ENCODE measurements at regions not wholly inside any gene's neighbourhood (a gene's known extent, or its start where the extent isn't known, plus 50 kb on each side); places are given as distances from the start of the nearest gene placed in this dataset.

GRCh38 chr4:179415847-179416223 is 1973.6 kb upstream of the AGA start:
- ATAC-seq (no peak), DNase-seq (no peak)
- WGBS, 4 donors, result 62 to 67% (median 64%) methylated on average over 1 of the region's 1 CpG
- Histone ChIP-seq H3K27me3 (no peaks in the 10 kb centered on the region), H3K4me1 (no peaks in the 10 kb centered on the region), H3K36me3 (no peaks in the 10 kb centered on the region), H3K27ac (no peak overlapping the region), H3K9me3 (peaks cover 0 to 4% (median 0%) of the 10 kb centered on the region in 12 donors), H3K4me3 (no peak overlapping the region)
- intact Hi-C loops (cut with DNase I), result no loop called here
- TF ChIP-seq CTCF (IDR thresholded peaks at IDR 0.05) (no peak), POLR2A (IDR thresholded peaks at IDR 0.05) (no peak)

GRCh38 chr4:179417357-179417756 is 1975.1 kb upstream of the AGA start:
- DNase-seq (no peak), ATAC-seq (no peak)
- intact Hi-C loops (cut with DNase I), result no loop called here
- H3K27me3 ChIP-seq, result no peaks in the 10 kb centered on the region
- H3K4me1 ChIP-seq, result no peaks in the 10 kb centered on the region
- H3K36me3 ChIP-seq, result no peaks in the 10 kb centered on the region
- WGBS, 4 donors, result 38 to 55% (median 41%) methylated on average over 2 of the region's 2 CpGs
- H3K4me3 ChIP-seq, result no peak overlapping the region
- H3K9me3 ChIP-seq, result no peaks in the 10 kb centered on the region
- no peak overlapping the region for H3K27ac ChIP-seq
- TF ChIP-seq CTCF (IDR thresholded peaks at IDR 0.05), result no peak
- TF ChIP-seq POLR2A (IDR thresholded peaks at IDR 0.05), result no peak

GRCh38 chr4:179437962-179438361 is 1995.7 kb upstream of the AGA start:
- WGBS, 4 donors, result 71 to 78% (median 74%) methylated on average over 4 of the region's 4 CpGs
- H3K4me3 ChIP-seq, result no peak overlapping the region
- no peak for TF ChIP-seq CTCF (IDR thresholded peaks at IDR 0.05)
- TF ChIP-seq POLR2A (IDR thresholded peaks at IDR 0.05), result no peak
- peaks cover 0 to 13% (median 0%) of the 10 kb centered on the region in 12 donors for H3K9me3 ChIP-seq
- ATAC-seq (no peak), DNase-seq (no peak)
- H3K4me1 ChIP-seq, result no peaks in the 10 kb centered on the region
- H3K36me3 ChIP-seq, result no peaks in the 10 kb centered on the region
- no peaks in the 10 kb centered on the region for H3K27me3 ChIP-seq
- intact Hi-C loops (cut with DNase I), result no loop called here
- no peak overlapping the region for H3K27ac ChIP-seq

- peaks cover 0 to 4% (median 0%) of the 10 kb centered on the region in 12 donors for H3K9me3 ChIP-seq
- 33 to 40% (median 34%) methylated on average over 1 of the region's 1 CpG for WGBS, 4 donors
- H3K27me3 ChIP-seq, result no peaks in the 10 kb centered on the region
- no peaks in the 10 kb centered on the region for H3K36me3 ChIP-seq
- intact Hi-C loops (cut with DNase I), result no loop called here
- no peak for ATAC-seq
- no peak for DNase-seq
- H3K4me1 ChIP-seq, result no peaks in the 10 kb centered on the region
- no peak overlapping the region for H3K4me3 ChIP-seq
- TF ChIP-seq CTCF (IDR thresholded peaks at IDR 0.05), result no peak
- TF ChIP-seq POLR2A (IDR thresholded peaks at IDR 0.05), result no peak
- no peak overlapping the region for H3K27ac ChIP-seq
Measured at GRCh38 chr4:179441596-179441995, 1999.4 kb upstream of the AGA start.

Measured in heart left ventricle (tissue), 16 donors.